GM12865 (cell line): ENCODE measurements at regions not wholly inside any gene's neighbourhood (a gene's known extent, or its start where the extent isn't known, plus 50 kb on each side); places are given as distances from the start of the nearest gene placed in this dataset.
A peak's percentile ranks its signal among the peaks of the same experiment; 100 is the strongest.

Experiments
- DNase-seq: peaks from one replicate; pipeline ENCODE4 v3.0.0; 2010; ENCODE audit warnings: low read depth
- H3K4me3 ChIP-seq: 2 replicates; pipeline ENCODE4 v1.5.1; 2011; ENCODE audit warnings: mild to moderate bottlenecking, low read depth, low read length, control low read depth
- TF ChIP-seq, protein P1 (sequence below): IDR thresholded peaks from 2 replicates; pipeline ENCODE4 v1.5.1; 2011; ENCODE audit warnings: low read length, control low read depth, low read depth, inconsistent platforms; ENCODE audit not compliant: insufficient read depth; ENCODE audit errors: missing control alignments

DNA sequence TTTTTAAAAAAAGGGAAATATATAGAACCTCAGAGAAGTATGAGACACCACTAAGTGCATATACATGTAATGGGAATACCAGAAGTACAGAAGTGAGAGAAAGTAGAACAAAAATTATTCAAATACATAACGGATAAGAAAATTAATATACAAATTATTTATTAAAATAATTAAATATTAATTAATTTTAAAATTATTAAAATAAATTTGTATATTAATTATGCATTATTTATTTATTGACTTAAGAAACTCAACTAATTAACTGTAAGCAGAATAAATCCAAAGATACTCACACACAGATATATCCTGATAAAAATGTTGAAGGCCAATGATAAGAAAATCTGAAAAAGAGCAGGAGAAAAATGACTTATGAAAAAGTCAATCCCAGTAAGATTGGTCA, 1333.5 kb upstream of the CELF2 start:
- H3K4me3 ChIP-seq: no peak overlapping the region
- TF ChIP-seq, protein P1, sequence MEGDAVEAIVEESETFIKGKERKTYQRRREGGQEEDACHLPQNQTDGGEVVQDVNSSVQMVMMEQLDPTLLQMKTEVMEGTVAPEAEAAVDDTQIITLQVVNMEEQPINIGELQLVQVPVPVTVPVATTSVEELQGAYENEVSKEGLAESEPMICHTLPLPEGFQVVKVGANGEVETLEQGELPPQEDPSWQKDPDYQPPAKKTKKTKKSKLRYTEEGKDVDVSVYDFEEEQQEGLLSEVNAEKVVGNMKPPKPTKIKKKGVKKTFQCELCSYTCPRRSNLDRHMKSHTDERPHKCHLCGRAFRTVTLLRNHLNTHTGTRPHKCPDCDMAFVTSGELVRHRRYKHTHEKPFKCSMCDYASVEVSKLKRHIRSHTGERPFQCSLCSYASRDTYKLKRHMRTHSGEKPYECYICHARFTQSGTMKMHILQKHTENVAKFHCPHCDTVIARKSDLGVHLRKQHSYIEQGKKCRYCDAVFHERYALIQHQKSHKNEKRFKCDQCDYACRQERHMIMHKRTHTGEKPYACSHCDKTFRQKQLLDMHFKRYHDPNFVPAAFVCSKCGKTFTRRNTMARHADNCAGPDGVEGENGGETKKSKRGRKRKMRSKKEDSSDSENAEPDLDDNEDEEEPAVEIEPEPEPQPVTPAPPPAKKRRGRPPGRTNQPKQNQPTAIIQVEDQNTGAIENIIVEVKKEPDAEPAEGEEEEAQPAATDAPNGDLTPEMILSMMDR: no peak
- DNase-seq: no peak

DNA sequence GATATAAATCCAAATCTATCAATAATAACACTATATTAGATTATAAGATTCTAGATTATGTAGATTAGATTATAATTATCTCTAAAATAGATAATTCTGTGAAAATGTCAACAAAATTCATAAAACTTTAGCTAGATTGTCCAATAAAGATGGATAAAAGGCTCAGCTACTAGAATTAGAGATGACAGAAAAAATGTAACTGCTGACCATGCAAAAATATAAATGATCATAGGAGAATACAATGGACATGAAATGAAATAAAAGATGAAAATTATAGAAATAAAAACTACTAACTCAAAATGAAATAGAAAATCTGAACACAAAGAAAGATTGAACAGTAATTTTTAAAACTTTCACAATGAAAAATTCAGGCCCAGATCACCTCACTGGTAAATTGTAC, 1332.1 kb upstream of the CELF2 start:
- DNase-seq: no peak
- TF ChIP-seq, protein P1: no peak
- no peak overlapping the region for H3K4me3 ChIP-seq

DNA sequence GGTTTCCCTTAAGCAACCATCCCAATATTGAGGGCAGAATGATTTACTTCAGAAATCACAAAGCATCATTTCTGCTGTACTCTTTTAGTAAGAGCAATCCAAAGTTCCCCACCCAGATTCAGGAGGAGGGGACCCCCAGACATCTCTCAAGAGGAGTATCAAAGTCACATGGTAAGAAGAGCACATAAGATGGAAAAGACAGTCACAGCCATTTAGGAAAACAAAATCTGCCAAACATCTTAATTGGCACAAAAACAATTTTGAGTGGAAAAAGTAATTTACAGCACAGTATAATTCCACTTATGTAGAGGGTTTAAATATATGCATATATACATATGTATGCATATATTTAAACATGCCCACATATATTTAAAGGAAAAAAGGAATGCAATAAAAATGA, 1329.0 kb upstream of the CELF2 start:
- TF ChIP-seq, protein P1: no peak
- no peak for DNase-seq
- no peak overlapping the region for H3K4me3 ChIP-seq

DNA sequence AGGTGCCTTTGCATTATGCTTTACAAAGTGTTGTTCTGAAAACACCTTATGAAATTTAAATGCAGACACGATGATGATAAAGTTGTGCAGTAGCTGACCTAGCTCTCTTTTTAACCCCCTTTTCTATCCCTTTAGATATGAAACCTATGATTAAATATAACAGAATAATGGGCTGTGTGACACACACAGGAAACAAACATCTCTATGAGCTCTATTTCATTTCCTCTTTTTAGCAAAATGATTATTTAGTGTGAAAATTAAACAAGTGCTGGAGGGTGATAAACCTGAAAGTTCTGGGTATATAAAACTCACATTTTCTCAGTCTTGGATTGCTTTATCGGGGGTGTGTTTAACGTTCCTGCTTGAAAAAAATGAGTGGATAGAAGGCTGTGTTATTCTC, 1310.5 kb upstream of the CELF2 start:
- no peak overlapping the region for H3K4me3 ChIP-seq
- TF ChIP-seq, protein P1: no peak
- no peak for DNase-seq

DNA sequence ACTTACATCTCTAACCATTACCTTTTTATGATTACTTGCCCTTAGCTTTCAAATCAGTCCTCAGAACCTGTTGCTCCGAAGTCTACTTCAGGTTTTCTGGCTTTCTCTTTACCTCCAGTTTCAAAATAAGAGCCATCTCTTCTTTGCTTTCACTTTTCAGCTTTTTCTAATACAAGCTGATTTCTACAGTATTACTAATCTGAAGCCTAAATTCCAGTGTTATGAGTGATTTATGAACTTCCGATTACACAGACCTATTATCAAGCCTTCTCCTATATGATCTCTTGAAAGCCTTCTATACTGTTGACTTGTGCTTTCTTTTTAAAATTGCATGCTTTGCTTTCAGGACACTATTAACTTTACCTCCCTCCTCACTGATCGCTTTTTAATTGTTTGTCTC, 1307.8 kb upstream of the CELF2 start:
- DNase-seq: peak; percentile 21
- no peak overlapping the region for H3K4me3 ChIP-seq
- TF ChIP-seq, protein P1: no peak

DNA sequence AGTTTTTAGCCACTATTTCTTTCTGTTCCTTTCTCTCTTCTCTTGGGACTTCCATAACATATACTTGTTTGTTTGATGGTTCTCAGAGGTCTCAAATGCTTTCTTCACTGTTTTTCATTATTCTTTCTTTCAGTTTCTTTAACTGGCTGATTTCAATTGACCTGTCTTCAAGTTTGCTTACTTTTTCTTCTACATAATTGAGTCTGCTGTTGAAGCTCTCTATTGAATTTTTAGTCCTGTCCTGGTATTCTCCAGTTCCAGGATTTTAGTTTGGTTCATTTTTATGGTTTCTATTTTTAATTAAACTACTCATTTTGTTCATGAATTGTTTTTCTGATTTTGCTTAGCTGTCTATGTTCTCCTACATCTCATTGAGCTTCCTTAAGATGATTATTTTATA, 1305.3 kb upstream of the CELF2 start:
- DNase-seq: no peak
- TF ChIP-seq, protein P1: no peak
- no peak overlapping the region for H3K4me3 ChIP-seq

DNA sequence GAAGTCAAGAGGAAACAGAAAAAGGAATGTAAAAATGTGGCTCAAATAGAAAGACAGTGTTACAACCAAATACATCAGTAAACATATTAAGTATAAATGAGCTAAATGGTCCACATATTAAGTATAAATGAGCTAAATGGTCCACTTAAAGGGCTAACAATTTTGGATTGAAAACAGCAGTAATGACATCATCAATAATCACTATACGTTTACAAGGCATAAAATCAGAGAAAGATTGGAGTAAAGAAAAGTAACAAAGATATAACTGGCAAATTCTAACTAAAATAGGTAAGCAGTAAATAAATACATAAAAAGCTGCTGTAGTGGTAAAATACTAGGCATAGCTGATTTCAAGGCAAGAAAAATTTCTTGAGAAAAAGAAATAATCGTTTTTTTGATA, 1298.4 kb upstream of the CELF2 start:
- DNase-seq: no peak
- H3K4me3 ChIP-seq: no peak overlapping the region
- TF ChIP-seq, protein P1: no peak
